OCI-LY7 (cell line): ENCODE measurements at regions not wholly inside any gene's neighbourhood (a gene's known extent, or its start where the extent isn't known, plus 50 kb on each side); places are given as distances from the start of the nearest gene placed in this dataset.

Experiments used
- BruUV-seq: library from RNA; stranded (reverse); fragments of 400-500 nt; replicated peaks from 2 replicates; lab custom pipeline; 2021; lab: Mats Ljungman, UMichigan
- CTCF ChIA-PET: fragments of 300-600 bp; sonication (Branson Sonifier 250); formaldehyde crosslinking; loops from one replicate; lab custom pipeline; 2022; ENCODE audit warnings: antibody characterized with exemption; ENCODE audit not compliant: unreplicated experiment; lab: Charles Lee
- POLR2A ChIA-PET: fragments of 300-600 bp; sonication (Branson Sonifier 250); formaldehyde crosslinking; loops from one replicate; lab custom pipeline; 2022; ENCODE audit warnings: antibody characterized with exemption; lab: Charles Lee
- DNase-seq: peaks from one replicate; pipeline ENCODE4 v3.0.0-alpha.2; 2015; ENCODE audit warnings: low spot score
- H2AFZ ChIP-seq: fragments of 200-600 bp; sonication (generic), shearing (Covaris generic); 2 replicates; pipeline ENCODE4 v1.6.1; 2014; ENCODE audit warnings: mild to moderate bottlenecking, antibody characterized with exemption, low read length, moderate library complexity
- H3K27ac ChIP-seq: fragments of 200-600 bp; sonication (generic); 2 replicates; pipeline ENCODE4 v1.5.1; 2014; ENCODE audit warnings: mixed run types, low read depth, mild to moderate bottlenecking, moderate library complexity, low read length, inconsistent platforms; ENCODE audit not compliant: poor library complexity, severe bottlenecking
- H3K36me3 ChIP-seq: fragments of 200-600 bp; sonication (generic); 2 replicates; pipeline ENCODE4 v1.6.1; 2014; ENCODE audit warnings: mild to moderate bottlenecking, antibody characterized with exemption, low read length, moderate library complexity, mixed read lengths; ENCODE audit not compliant: insufficient read depth
- H3K4me1 ChIP-seq: fragments of 200-600 bp; sonication (generic); 2 replicates; pipeline ENCODE4 v1.5.1; 2014; ENCODE audit warnings: mild to moderate bottlenecking, low read length; ENCODE audit not compliant: insufficient read depth, poor library complexity, severe bottlenecking
- H3K4me2 ChIP-seq: fragments of 200-600 bp; sonication (generic); 2 replicates; pipeline ENCODE4 v1.6.1; 2014; ENCODE audit warnings: mild to moderate bottlenecking, low read length
- H3K4me3 ChIP-seq: fragments of 200-600 bp; sonication (generic); 2 replicates; pipeline ENCODE4 v1.5.1; 2014; ENCODE audit warnings: mild to moderate bottlenecking, low read depth, low read length; ENCODE audit not compliant: poor library complexity, severe bottlenecking
- H3K79me2 ChIP-seq: fragments of 200-600 bp; sonication (generic); 2 replicates; pipeline ENCODE4 v1.6.1; 2016; ENCODE audit warnings: low read depth, mild to moderate bottlenecking, low read length, moderate library complexity, mixed read lengths; ENCODE audit not compliant: insufficient read depth
- H3K9me2 ChIP-seq: fragments of 200-600 bp; sonication (generic); 2 replicates; pipeline ENCODE4 v1.6.1; 2016; ENCODE audit warnings: mild to moderate bottlenecking, low read length, mixed read lengths; ENCODE audit not compliant: insufficient read depth
- H3K9me3 ChIP-seq: fragments of 200-600 bp; sonication (generic); 2 replicates; pipeline ENCODE4 v1.6.1; 2014; ENCODE audit warnings: mild to moderate bottlenecking, mixed run types, low read length, mixed read lengths
- H4K20me1 ChIP-seq: fragments of 200-600 bp; sonication (generic); 2 replicates; pipeline ENCODE4 v1.6.1; 2014; ENCODE audit warnings: mild to moderate bottlenecking, antibody characterized with exemption, low read length, moderate library complexity, mixed read lengths; ENCODE audit not compliant: insufficient read depth
- EZH2phosphoT487 ChIP-seq: fragments of 200-600 bp; sonication (generic); IDR thresholded peaks from 2 replicates; pipeline ENCODE4 v1.6.1; 2018; ENCODE audit warnings: low read depth, borderline replicate concordance, mild to moderate bottlenecking, mixed run types, antibody characterized with exemption, low read length, moderate library complexity, mixed read lengths
- intact Hi-C: fragments of 100-400 bp; cut with micrococcal nuclease; formaldehyde crosslinking; loops from one replicate; pipeline ENCODE4 v1.10.0; 2022; ENCODE audit not compliant: unreplicated experiment
- TF ChIP-seq, protein P1 (sequence below): fragments of 200-600 bp; sonication (generic); conservative IDR thresholded peaks from 2 replicates; pipeline ENCODE4 v1.5.1; 2014; ENCODE audit warnings: mild to moderate bottlenecking, antibody characterized with exemption, low read length, moderate library complexity, mixed read lengths

DNA sequence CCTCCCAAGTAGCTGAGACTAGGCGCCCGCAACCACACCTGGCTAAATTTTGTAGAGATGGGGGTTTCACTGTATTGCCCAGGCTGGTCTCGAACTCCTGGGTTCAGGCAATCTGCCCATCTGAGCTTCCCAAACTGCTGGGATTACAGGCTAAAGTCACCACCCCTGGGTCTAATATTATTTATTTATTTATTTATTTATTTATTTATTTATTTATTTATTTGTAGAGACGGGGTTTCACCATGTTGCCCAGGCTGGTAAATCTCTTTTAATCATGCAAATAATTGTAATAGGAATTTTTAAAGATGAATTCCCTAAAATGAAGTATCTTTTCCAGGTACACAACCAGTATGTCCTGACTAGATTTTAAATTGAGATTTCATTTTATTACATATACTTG lies 761.8 kb downstream of the TRAM1L1 start:
- DNase-seq, result no peak
- H3K27ac ChIP-seq, result no peak overlapping the region
- H3K4me3 ChIP-seq, result no peak overlapping the region
- no peaks in the 10 kb centered on the region for H3K36me3 ChIP-seq
- CTCF ChIA-PET, result no interaction called here
- no peaks in the 10 kb centered on the region for H3K79me2 ChIP-seq
- H3K4me2 ChIP-seq, result no peak overlapping the region
- H3K9me2 ChIP-seq, result no peaks in the 10 kb centered on the region
- BruUV-seq, result no TSS peak
- intact Hi-C loops, result no loop called here
- no peaks in the 10 kb centered on the region for H4K20me1 ChIP-seq
- TF ChIP-seq EZH2phosphoT487, result no peak
- TF ChIP-seq, protein P1, sequence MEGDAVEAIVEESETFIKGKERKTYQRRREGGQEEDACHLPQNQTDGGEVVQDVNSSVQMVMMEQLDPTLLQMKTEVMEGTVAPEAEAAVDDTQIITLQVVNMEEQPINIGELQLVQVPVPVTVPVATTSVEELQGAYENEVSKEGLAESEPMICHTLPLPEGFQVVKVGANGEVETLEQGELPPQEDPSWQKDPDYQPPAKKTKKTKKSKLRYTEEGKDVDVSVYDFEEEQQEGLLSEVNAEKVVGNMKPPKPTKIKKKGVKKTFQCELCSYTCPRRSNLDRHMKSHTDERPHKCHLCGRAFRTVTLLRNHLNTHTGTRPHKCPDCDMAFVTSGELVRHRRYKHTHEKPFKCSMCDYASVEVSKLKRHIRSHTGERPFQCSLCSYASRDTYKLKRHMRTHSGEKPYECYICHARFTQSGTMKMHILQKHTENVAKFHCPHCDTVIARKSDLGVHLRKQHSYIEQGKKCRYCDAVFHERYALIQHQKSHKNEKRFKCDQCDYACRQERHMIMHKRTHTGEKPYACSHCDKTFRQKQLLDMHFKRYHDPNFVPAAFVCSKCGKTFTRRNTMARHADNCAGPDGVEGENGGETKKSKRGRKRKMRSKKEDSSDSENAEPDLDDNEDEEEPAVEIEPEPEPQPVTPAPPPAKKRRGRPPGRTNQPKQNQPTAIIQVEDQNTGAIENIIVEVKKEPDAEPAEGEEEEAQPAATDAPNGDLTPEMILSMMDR, result no peak
- no peak overlapping the region for H2AFZ ChIP-seq
- no peaks in the 10 kb centered on the region for H3K9me3 ChIP-seq
- POLR2A ChIA-PET, result interaction anchor here (0.6 to 0.8 kb wide), 2 partner anchors 9 to 235 kb away, joined by 3 to 4 read pairs; no protein-coding TSS in a partner anchor
- H3K4me1 ChIP-seq, result no peaks in the 10 kb centered on the region

DNA sequence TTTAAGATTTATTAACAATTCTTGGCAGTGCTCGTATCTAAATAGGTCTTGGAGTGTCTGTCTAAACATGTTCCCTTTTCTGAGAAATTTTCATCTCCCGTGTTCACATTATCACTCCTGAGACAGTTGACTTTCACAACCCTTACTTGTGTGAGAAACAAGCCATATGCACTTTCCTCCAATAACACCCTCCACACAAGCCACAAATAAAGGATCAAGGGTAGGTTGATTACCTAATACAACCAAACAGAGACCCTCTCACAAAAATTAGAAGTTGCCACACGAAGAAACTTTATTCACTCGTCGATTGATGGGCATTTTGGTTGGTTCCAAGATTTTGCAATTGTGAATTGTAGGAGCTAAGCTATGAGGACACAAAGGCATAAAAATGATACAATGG lies 763.9 kb downstream of the TRAM1L1 start:
- ChIA-PET CTCF (no interaction called here), POLR2A (interaction anchor here (0.6 kb wide), 1 partner anchor 786 kb away, joined by 6 read pairs; no protein-coding TSS in a partner anchor)
- H4K20me1 ChIP-seq, result no peaks in the 10 kb centered on the region
- H3K27ac ChIP-seq, result no peak overlapping the region
- H3K9me2 ChIP-seq, result no peaks in the 10 kb centered on the region
- no peaks in the 10 kb centered on the region for H3K36me3 ChIP-seq
- no peaks in the 10 kb centered on the region for H3K79me2 ChIP-seq
- H3K9me3 ChIP-seq, result no peaks in the 10 kb centered on the region
- no peak for DNase-seq
- H2AFZ ChIP-seq, result no peak overlapping the region
- H3K4me1 ChIP-seq, result no peaks in the 10 kb centered on the region
- intact Hi-C loops, result no loop called here
- no peak for TF ChIP-seq EZH2phosphoT487
- TF ChIP-seq, protein P1, result no peak
- no TSS peak for BruUV-seq
- no peak overlapping the region for H3K4me2 ChIP-seq
- no peak overlapping the region for H3K4me3 ChIP-seq

DNA sequence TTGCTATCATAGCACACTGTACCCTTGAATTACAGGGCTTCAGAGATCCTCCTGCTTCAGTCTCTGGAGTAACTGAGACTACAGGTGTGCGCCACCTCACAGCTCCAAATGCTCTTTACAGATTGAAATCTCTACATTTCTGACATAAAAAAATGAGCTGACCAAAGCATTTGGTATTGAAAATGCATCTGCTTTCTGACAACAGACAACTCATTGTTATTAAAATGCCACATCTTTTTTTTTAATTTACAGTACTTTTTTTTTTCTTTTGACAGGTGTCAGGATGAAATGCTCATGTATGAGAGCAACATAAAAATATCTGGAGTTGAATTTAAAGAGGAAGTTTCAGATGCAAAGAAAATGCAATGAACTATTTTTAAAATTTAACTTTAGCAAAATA lies 764.5 kb downstream of the TRAM1L1 start:
- no peak for DNase-seq
- no peaks in the 10 kb centered on the region for H3K9me3 ChIP-seq
- no peak overlapping the region for H3K4me2 ChIP-seq
- H3K79me2 ChIP-seq, result no peaks in the 10 kb centered on the region
- H3K36me3 ChIP-seq, result no peaks in the 10 kb centered on the region
- no peaks in the 10 kb centered on the region for H3K9me2 ChIP-seq
- POLR2A ChIA-PET, result no interaction called here
- intact Hi-C loops, result no loop called here
- TF ChIP-seq EZH2phosphoT487, result no peak
- TF ChIP-seq, protein P1, result no peak
- no peak overlapping the region for H3K27ac ChIP-seq
- BruUV-seq, result no TSS peak
- H4K20me1 ChIP-seq, result no peaks in the 10 kb centered on the region
- H2AFZ ChIP-seq, result no peak overlapping the region
- no peaks in the 10 kb centered on the region for H3K4me1 ChIP-seq
- H3K4me3 ChIP-seq, result no peak overlapping the region
- CTCF ChIA-PET, result no interaction called here
